HG03460 (cell line): ENCODE measurements at regions not wholly inside any gene's neighbourhood (a gene's known extent, or its start where the extent isn't known, plus 50 kb on each side); places are given as distances from the start of the nearest gene placed in this dataset.

ENCODE experiments used
- ATAC-seq: cut with Tn5 transposase; IDR thresholded peaks from one replicate; pipeline ENCODE4 v1.9.1; 2021; ENCODE audit not compliant: unreplicated experiment

GRCh38 chrX:76228499-76228898 is 55.6 kb downstream of the PBDC1 start:
- ATAC-seq, result no peak

DNA sequence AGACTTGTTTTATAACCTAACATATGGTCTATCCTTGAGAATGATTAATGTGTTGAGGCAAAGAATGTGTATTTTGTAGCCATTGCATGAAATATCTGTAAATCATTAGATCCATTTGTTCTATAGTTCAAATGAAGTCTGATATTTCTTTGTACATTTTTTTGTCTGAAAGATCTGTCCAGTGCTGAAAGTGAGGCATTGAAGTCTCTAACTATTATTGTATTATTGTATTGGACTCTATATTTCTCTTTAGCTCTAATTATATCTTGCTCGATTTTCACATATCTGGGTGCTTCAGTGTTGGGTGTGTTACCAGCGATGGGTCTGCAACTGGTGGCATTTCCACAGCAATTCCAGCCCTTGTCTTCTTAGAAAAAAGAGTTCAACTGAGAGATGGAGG is 76.0 kb downstream of the PBDC1 start:
- ATAC-seq, result no peak

- ATAC-seq, result peak; percentile 92
Observed at GRCh38 chrX:76253432-76253831, 80.6 kb downstream of the PBDC1 start.

DNA sequence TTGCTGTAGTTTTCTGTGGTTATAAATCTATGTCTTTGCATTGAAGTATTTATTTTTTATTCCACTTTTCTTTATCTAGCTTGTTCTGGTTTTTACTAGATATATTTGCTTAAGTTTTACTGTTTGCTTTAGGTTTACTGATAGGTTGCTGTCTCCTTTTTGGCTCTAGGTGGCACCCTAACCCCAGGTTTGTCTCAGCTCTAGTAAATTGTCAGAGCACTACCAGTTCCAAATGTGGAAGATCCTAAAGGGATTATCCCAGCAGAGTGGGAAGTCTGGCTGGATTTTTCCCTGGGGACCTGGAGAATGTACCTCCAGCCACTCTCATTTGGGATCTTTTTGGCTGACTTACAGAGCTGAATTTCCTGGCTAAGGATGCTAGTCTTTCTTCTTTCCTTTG is 106.1 kb downstream of the PBDC1 start:
- ATAC-seq, result no peak
